Activated CD4-positive, alpha-beta T cell treated with anti-CD3 and anti-CD28 coated beads for 36 hours (primary cell): ENCODE measurements at regions not wholly inside any gene's neighbourhood (a gene's known extent, or its start where the extent isn't known, plus 50 kb on each side); places are given as distances from the start of the nearest gene placed in this dataset.

Source experiments
- ATAC-seq: fragments of 200-7000 bp; cut with Tn5 transposase; one replicate; pipeline ENCODE4 v1.10.0; 2021; ENCODE audit warnings: mild to moderate bottlenecking, moderate library complexity
- CTCF ChIA-PET: fragments of 350-600 bp; sonication (Branson Sonifier 250); formaldehyde crosslinking; loops from one replicate; lab custom pipeline; 2021; ENCODE audit warnings: antibody characterized with exemption; lab: Charles Lee
- POLR2A ChIA-PET: fragments of 350-600 bp; sonication (Branson Sonifier 250); formaldehyde crosslinking; loops from one replicate; lab custom pipeline; 2021; ENCODE audit warnings: antibody characterized with exemption, inconsistent platforms; lab: Charles Lee
- DNase-seq: peaks from one replicate; pipeline ENCODE4 v3.0.0-alpha.2; 2020
- H3K27ac Mint-ChIP-seq: one replicate; pipeline ENCODE4 v1.8.0; 2021; ENCODE audit warnings: mixed read lengths
- H3K27me3 Mint-ChIP-seq: one replicate; pipeline ENCODE4 v1.8.0; 2021; ENCODE audit warnings: mixed read lengths
- H3K36me3 Mint-ChIP-seq: one replicate; pipeline ENCODE4 v1.8.0; 2021; ENCODE audit warnings: low read depth, mixed read lengths
- H3K4me1 Mint-ChIP-seq: one replicate; pipeline ENCODE4 v1.8.0; 2021; ENCODE audit warnings: mixed read lengths
- H3K4me3 Mint-ChIP-seq: one replicate; pipeline ENCODE4 v1.8.0; 2021; ENCODE audit warnings: mild to moderate bottlenecking, moderate library complexity, mixed read lengths
- H3K9me3 Mint-ChIP-seq: one replicate; pipeline ENCODE4 v1.8.0; 2021; ENCODE audit warnings: low read depth, mixed read lengths
- intact Hi-C, 2 experiments: fragments of 100-400 bp; cut with DNase I in 1 of 2; cut with micrococcal nuclease in 1 of 2; formaldehyde crosslinking; loops; one replicate each; pipeline versions ENCODE4 v1.14.2 to v1.15.1; 2022 to 2024; cut with DNase I, micrococcal nuclease

DNA sequence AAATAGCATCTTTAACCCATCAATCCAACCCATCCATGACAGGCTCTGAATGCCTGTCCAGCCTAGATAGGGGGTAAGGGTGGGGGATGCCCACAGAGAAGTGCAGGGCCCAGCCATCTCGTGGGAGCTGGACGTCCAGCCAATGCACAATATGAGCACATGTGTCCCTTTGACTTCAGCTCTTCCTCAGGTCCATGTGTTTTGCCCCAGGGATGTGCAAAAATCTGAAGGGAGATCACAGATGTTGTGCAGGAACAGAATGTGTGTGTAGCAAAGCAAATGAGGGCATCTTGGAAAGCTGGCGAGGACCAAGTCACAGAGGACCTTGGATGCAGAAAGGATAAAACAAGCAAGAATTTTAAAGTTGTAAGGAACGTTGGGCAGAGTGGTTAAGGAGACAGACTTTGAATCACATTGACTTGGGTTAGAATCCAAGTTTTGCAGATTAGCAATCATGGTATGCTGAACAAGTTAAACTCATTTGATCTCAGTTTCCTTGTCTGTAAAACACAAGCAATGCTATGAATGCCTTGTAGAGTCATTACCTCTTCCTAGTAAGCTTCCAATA, 104.5 kb downstream of the TTC32 start:
- no peak overlapping the region for H3K4me3 Mint-ChIP-seq
- H3K27me3 Mint-ChIP-seq: no peaks in the 10 kb centered on the region
- H3K27ac Mint-ChIP-seq: no peak overlapping the region
- H3K4me1 Mint-ChIP-seq: no peaks in the 10 kb centered on the region
- intact Hi-C loops: no loop called here
- no peaks in the 10 kb centered on the region for H3K36me3 Mint-ChIP-seq
- no peak for ATAC-seq
- CTCF ChIA-PET: no interaction called here
- no peaks in the 10 kb centered on the region for H3K9me3 Mint-ChIP-seq
- DNase-seq: no peak
- POLR2A ChIA-PET: no interaction called here

DNA sequence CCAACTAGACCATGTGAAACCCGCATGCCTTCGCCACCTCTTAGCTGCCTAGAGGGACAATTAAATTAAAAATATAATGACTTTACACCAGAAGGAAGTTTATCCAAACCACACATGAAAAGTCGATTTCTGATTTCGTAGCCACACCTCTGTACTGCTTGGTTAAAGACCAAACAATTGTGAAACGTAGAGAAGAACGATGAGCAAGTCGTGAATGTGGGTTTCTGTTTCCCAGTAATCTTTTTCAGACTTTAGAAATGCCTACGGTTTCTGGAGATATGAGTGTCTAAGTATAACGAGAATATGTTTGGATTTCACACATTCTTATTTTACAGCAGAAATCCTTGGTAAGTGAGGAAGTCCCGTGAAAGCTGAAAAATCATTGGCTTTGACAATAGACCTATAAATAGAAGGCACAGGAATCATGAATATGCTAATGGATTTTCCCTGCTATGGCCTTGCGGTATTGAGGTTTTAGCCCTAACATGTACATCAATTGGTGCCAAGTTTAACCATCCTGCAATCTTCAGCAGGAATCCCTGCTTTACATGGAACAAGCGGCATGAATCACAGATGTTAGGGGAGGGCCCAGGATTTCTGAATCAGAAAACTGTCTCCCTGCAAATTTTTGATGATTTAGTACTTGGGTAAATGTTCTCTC, 105.6 kb downstream of the TTC32 start:
- intact Hi-C loops: no loop called here
- POLR2A ChIA-PET: no interaction called here
- Mint-ChIP-seq H3K4me1 (no peaks in the 10 kb centered on the region), H3K4me3 (no peak overlapping the region), H3K9me3 (no peaks in the 10 kb centered on the region), H3K27ac (no peak overlapping the region), H3K36me3 (no peaks in the 10 kb centered on the region), H3K27me3 (no peaks in the 10 kb centered on the region)
- no peak for ATAC-seq
- CTCF ChIA-PET: no interaction called here
- no peak for DNase-seq

GRCh38 chr2:19793132-19793750, 108.5 kb downstream of the TTC32 start:
- intact Hi-C loops: no loop called here
- no peaks in the 10 kb centered on the region for H3K27me3 Mint-ChIP-seq
- no peak for ATAC-seq
- no peaks in the 10 kb centered on the region for H3K4me1 Mint-ChIP-seq
- H3K4me3 Mint-ChIP-seq: no peak overlapping the region
- no peaks in the 10 kb centered on the region for H3K36me3 Mint-ChIP-seq
- no peaks in the 10 kb centered on the region for H3K9me3 Mint-ChIP-seq
- no peak overlapping the region for H3K27ac Mint-ChIP-seq
- DNase-seq: no peak
- POLR2A ChIA-PET: no interaction called here
- CTCF ChIA-PET: no interaction called here

DNA sequence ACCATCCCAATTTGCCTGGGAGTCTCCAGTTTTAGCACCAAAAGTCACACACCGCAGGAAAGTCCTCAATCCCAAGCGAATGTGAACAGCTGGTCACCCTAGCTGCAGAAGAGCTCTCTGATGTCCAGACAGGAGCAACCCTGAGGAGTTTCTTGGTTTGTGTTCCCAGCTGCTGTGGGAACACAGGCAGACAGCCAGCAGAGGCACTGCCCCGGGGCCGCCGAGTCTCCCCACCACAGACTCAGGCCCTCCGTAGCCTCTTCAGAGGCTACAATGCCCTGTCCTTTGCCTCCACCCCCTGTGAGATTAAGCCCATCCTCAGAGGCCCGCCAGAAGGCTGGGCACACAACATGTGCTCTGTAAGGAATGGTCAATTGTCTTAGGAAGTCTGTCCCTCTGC, 111.5 kb downstream of the TTC32 start:
- no peak overlapping the region for H3K4me3 Mint-ChIP-seq
- no peak for ATAC-seq
- CTCF ChIA-PET: interaction anchor here (0.6 kb wide), 1 partner anchor 859 kb away, joined by 3 read pairs; no protein-coding TSS in a partner anchor
- H3K4me1 Mint-ChIP-seq: no peaks in the 10 kb centered on the region
- no peak overlapping the region for H3K27ac Mint-ChIP-seq
- POLR2A ChIA-PET: no interaction called here
- no peaks in the 10 kb centered on the region for H3K9me3 Mint-ChIP-seq
- DNase-seq: no peak
- H3K27me3 Mint-ChIP-seq: peaks cover 1% of the 10 kb centered on the region
- intact Hi-C loops: no loop called here
- no peaks in the 10 kb centered on the region for H3K36me3 Mint-ChIP-seq

DNA sequence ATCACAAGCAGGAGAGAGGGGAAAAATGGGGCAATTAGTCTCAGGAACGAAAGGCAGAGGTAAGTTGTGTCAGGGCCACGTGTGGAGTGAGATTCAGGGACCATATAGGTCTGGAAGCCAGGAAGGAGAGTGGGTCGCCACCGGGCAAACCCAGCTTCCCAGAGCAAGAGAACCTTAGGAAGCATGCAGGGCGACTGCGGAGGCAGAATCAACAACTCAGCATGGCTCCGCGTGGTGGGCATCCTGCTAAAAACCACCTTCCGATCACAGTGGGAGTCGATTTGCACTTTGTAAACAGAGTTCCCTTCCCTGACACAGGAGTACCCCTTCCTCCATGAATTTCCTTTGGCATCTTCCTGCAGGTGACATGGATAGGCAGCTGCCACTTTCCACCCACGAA, 114.6 kb downstream of the TTC32 start:
- Mint-ChIP-seq H3K9me3 (no peaks in the 10 kb centered on the region), H3K27me3 (peaks cover 7% of the 10 kb centered on the region), H3K27ac (no peak overlapping the region), H3K4me3 (no peak overlapping the region), H3K4me1 (no peaks in the 10 kb centered on the region), H3K36me3 (no peaks in the 10 kb centered on the region)
- ATAC-seq: no peak
- DNase-seq: no peak
- POLR2A ChIA-PET: no interaction called here
- CTCF ChIA-PET: no interaction called here
- intact Hi-C loops: no loop called here

- Mint-ChIP-seq H3K27ac (no peak overlapping the region), H3K4me1 (no peaks in the 10 kb centered on the region), H3K4me3 (no peak overlapping the region), H3K9me3 (no peaks in the 10 kb centered on the region), H3K27me3 (peaks cover 7% of the 10 kb centered on the region), H3K36me3 (no peaks in the 10 kb centered on the region)
- ATAC-seq (peak; percentile 19), DNase-seq (no peak)
- POLR2A ChIA-PET: no interaction called here
- intact Hi-C loops: no loop called here
- CTCF ChIA-PET: interaction anchor here (0.6 kb wide), 1 partner anchor 946 kb away, joined by 3 read pairs; no protein-coding TSS in a partner anchor
Measured at GRCh38 chr2:19786408-19787058, 115.2 kb downstream of the TTC32 start.

DNA sequence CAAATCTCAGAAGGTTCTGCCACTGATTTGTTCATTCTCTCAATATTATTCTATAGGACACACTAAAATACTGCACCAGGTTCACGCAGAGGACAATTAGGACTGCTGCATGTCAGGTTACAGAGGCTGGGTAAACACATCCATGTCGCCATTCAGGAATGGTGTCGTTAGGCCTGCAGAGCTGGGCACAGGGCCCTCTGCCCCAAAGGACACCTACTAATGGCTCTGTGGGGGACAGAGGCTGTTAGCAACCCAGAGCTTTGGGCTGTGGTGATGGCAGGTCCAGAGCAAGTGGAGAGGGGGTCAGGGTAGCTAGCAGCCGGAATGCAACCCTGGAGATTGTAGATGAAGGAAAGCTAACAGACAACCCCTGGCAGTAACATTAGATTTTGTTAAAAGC, 115.9 kb downstream of the TTC32 start:
- Mint-ChIP-seq H3K4me3 (no peak overlapping the region), H3K27me3 (peaks cover 7% of the 10 kb centered on the region), H3K4me1 (no peaks in the 10 kb centered on the region), H3K36me3 (no peaks in the 10 kb centered on the region), H3K9me3 (no peaks in the 10 kb centered on the region), H3K27ac (no peak overlapping the region)
- intact Hi-C loops: no loop called here
- no peak for ATAC-seq
- POLR2A ChIA-PET: no interaction called here
- CTCF ChIA-PET: interaction anchor here (0.6 kb wide), 1 partner anchor 947 kb away, joined by 3 read pairs; no protein-coding TSS in a partner anchor
- DNase-seq: no peak

DNA sequence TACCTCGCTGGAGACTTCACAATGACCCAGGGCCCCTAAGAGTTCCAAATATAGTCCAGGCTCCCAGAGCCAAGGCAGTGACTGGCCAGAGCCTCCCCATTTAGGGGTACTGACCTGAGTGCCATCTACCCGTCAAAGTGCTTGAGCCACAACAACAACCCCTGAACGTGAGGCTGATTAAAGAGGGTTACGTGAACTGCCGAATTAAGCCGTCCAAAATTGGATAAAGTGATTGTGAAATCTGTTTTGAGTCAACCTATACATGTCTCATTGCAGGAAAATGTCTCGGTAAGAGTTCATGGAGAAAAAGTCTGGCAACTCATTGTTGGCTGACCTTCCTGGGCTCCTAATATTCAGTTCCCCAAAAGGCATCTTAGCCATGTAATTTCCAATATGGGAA, 116.3 kb downstream of the TTC32 start:
- Mint-ChIP-seq H3K4me1 (no peaks in the 10 kb centered on the region), H3K27me3 (peaks cover 7% of the 10 kb centered on the region), H3K4me3 (no peak overlapping the region), H3K36me3 (no peaks in the 10 kb centered on the region), H3K27ac (no peak overlapping the region), H3K9me3 (no peaks in the 10 kb centered on the region)
- intact Hi-C loops: no loop called here
- POLR2A ChIA-PET: no interaction called here
- CTCF ChIA-PET: interaction anchor here (0.6 kb wide), 1 partner anchor 947 kb away, joined by 3 read pairs; no protein-coding TSS in a partner anchor
- DNase-seq (no peak), ATAC-seq (no peak)

DNA sequence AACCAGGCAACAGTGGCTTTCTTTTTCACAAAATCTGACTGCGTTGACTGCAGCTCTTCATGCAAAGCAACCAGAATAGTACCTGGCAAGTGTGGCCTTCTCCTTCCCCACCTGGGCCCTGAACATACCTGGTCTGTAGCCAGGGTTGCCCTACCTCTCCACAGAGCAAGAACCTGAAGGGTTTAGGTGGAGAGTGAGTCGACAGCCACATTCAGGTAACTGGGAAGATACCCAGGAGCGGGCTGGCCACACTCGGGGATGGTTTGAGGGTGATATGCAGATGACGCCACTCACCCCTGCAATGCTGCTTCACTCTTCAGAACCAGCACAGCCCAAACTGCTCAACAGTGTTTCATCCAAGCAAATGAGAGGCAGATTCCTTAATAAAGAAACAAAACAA, 117.3 kb downstream of the TTC32 start:
- H3K27me3 Mint-ChIP-seq: peaks cover 9% of the 10 kb centered on the region
- no peak overlapping the region for H3K27ac Mint-ChIP-seq
- ATAC-seq (no peak), DNase-seq (no peak)
- ChIA-PET POLR2A (no interaction called here), CTCF (no interaction called here)
- no peak overlapping the region for H3K4me3 Mint-ChIP-seq
- H3K4me1 Mint-ChIP-seq: no peaks in the 10 kb centered on the region
- no peaks in the 10 kb centered on the region for H3K9me3 Mint-ChIP-seq
- no peaks in the 10 kb centered on the region for H3K36me3 Mint-ChIP-seq
- intact Hi-C loops: no loop called here

GRCh38 chr2:19783935-19784334, 117.8 kb downstream of the TTC32 start:
- Mint-ChIP-seq H3K27me3 (peaks cover 9% of the 10 kb centered on the region), H3K4me3 (no peak overlapping the region), H3K4me1 (no peaks in the 10 kb centered on the region), H3K9me3 (no peaks in the 10 kb centered on the region), H3K27ac (no peak overlapping the region), H3K36me3 (no peaks in the 10 kb centered on the region)
- CTCF ChIA-PET: no interaction called here
- DNase-seq (no peak), ATAC-seq (no peak)
- POLR2A ChIA-PET: no interaction called here
- intact Hi-C loops: no loop called here

GRCh38 chr2:19776941-19777514, 124.8 kb downstream of the TTC32 start:
- H3K27me3 Mint-ChIP-seq: peaks cover 2% of the 10 kb centered on the region
- H3K4me3 Mint-ChIP-seq: no peak overlapping the region
- no peak overlapping the region for H3K27ac Mint-ChIP-seq
- ATAC-seq: no peak
- POLR2A ChIA-PET: no interaction called here
- no peaks in the 10 kb centered on the region for H3K9me3 Mint-ChIP-seq
- CTCF ChIA-PET: no interaction called here
- no peak for DNase-seq
- intact Hi-C loops: no loop called here
- H3K36me3 Mint-ChIP-seq: no peaks in the 10 kb centered on the region
- no peaks in the 10 kb centered on the region for H3K4me1 Mint-ChIP-seq
